Neural cell (in vitro differentiated cells): ENCODE measurements at regions not wholly inside any gene's neighbourhood (a gene's known extent, or its start where the extent isn't known, plus 50 kb on each side); places are given as distances from the start of the nearest gene placed in this dataset.

Source experiments
- H2AFZ ChIP-seq: fragments of 200-600, 300-800 bp; sonication (generic), shearing (Covaris generic); 2 replicates; pipeline ENCODE4 v1.6.0; 2014; ENCODE audit warnings: low read depth, mild to moderate bottlenecking, antibody characterized with exemption, low read length, moderate library complexity
- H3F3A ChIP-seq: fragments of 200-600 bp; shearing (Covaris generic); 2 replicates; pipeline ENCODE4 v1.6.1; 2016; ENCODE audit warnings: mild to moderate bottlenecking, moderate library complexity, mixed read lengths, antibody characterized with exemption, low read length; ENCODE audit not compliant: insufficient read depth, poor library complexity, severe bottlenecking
- H3K27ac ChIP-seq: fragments of 200-600, 300-800 bp; sonication (generic), shearing (Covaris generic); 2 replicates; pipeline ENCODE4 v1.5.1; 2014; ENCODE audit warnings: mild to moderate bottlenecking, low read length, moderate library complexity
- H3K27me3 ChIP-seq: fragments of 300-800, 200-600 bp; sonication (generic), shearing (Covaris generic); 2 replicates; pipeline ENCODE4 v1.6.0; 2014; ENCODE audit warnings: mild to moderate bottlenecking, low read depth, low read length, moderate library complexity; ENCODE audit not compliant: insufficient read depth
- H3K36me3 ChIP-seq: fragments of 300-800, 200-600 bp; sonication (generic), shearing (Covaris generic); 2 replicates; pipeline ENCODE4 v1.5.1; 2014; ENCODE audit warnings: mild to moderate bottlenecking, antibody characterized with exemption, low read length, moderate library complexity; ENCODE audit not compliant: insufficient read depth
- H3K4me2 ChIP-seq: fragments of 300-800, 200-600 bp; sonication (generic), shearing (Covaris generic); 2 replicates; pipeline ENCODE4 v1.6.0; 2014; ENCODE audit warnings: mild to moderate bottlenecking, low read length
- H3K4me3 ChIP-seq: fragments of 300-800, 200-600 bp; sonication (generic), shearing (Covaris generic); 2 replicates; pipeline ENCODE4 v1.5.1; 2014; ENCODE audit warnings: mild to moderate bottlenecking, low read length, moderate library complexity
- H3K79me2 ChIP-seq: fragments of 200-600 bp; shearing (Covaris generic); replicated peaks from 2 replicates; pipeline ENCODE4 v1.6.0; 2014; ENCODE audit warnings: mild to moderate bottlenecking, low read length, moderate library complexity; ENCODE audit not compliant: insufficient read depth
- H3K9ac ChIP-seq: fragments of 300-800, 200-600 bp; sonication (generic), shearing (Covaris generic); 2 replicates; pipeline ENCODE4 v1.6.1; 2016; ENCODE audit warnings: mild to moderate bottlenecking, low read length, mixed read lengths
- H3K9me2 ChIP-seq: fragments of 200-600 bp; shearing (Covaris generic); 2 replicates; pipeline ENCODE4 v1.6.1; 2016; ENCODE audit warnings: mild to moderate bottlenecking, low read length, mixed read lengths; ENCODE audit not compliant: insufficient read depth
- H3K9me3 ChIP-seq: fragments of 200-600, 300-800 bp; sonication (generic), shearing (Covaris generic); 2 replicates; pipeline ENCODE4 v1.6.1; 2016; ENCODE audit warnings: mild to moderate bottlenecking, mixed run types, low read length, moderate library complexity, mixed read lengths
- H4K20me1 ChIP-seq: fragments of 200-600 bp; shearing (Covaris generic); 2 replicates; pipeline ENCODE4 v1.6.1; 2016; ENCODE audit warnings: mild to moderate bottlenecking, mixed run types; ENCODE audit not compliant: insufficient read depth
- CTCF ChIP-seq: fragments of 450-650 bp; IDR thresholded peaks from 2 replicates; pipeline ENCODE4 v1.5.1; 2014; ENCODE audit warnings: antibody characterized with exemption, mild to moderate bottlenecking, moderate library complexity; ENCODE audit not compliant: poor library complexity, severe bottlenecking
- EP300 ChIP-seq: fragments of 450-650 bp; conservative IDR thresholded peaks from 2 replicates; pipeline ENCODE4 v1.6.1; 2014; ENCODE audit warnings: antibody characterized with exemption, mild to moderate bottlenecking, moderate library complexity; ENCODE audit not compliant: poor library complexity, severe bottlenecking
- EZH2 ChIP-seq: fragments of 200-600, 300-800 bp; shearing (Covaris generic), sonication (generic); IDR thresholded peaks from 2 replicates; pipeline ENCODE4 v1.6.1; 2014; ENCODE audit warnings: antibody characterized with exemption, low read length, borderline replicate concordance, mild to moderate bottlenecking; ENCODE audit not compliant: insufficient read depth, poor library complexity, severe bottlenecking
- MXI1 ChIP-seq: fragments of 450-650 bp; conservative IDR thresholded peaks from 2 replicates; pipeline ENCODE4 v1.6.1; 2014; ENCODE audit warnings: antibody characterized with exemption, mild to moderate bottlenecking; ENCODE audit not compliant: poor library complexity, severe bottlenecking
- POLR2AphosphoS5 ChIP-seq: IDR thresholded peaks from 2 replicates; pipeline ENCODE4 v1.6.1; 2012
- RAD21 ChIP-seq: fragments of 450-650 bp; conservative IDR thresholded peaks from 2 replicates; pipeline ENCODE4 v1.6.1; 2014; ENCODE audit warnings: antibody characterized with exemption, mild to moderate bottlenecking, moderate library complexity
- REST ChIP-seq: IDR thresholded peaks from 2 replicates; pipeline ENCODE4 v1.6.1; 2012; ENCODE audit warnings: borderline replicate concordance
- SMC3 ChIP-seq: fragments of 450-650 bp; conservative IDR thresholded peaks from 2 replicates; pipeline ENCODE4 v1.6.1; 2014; ENCODE audit warnings: antibody characterized with exemption, mild to moderate bottlenecking, moderate library complexity; ENCODE audit not compliant: poor library complexity
- TAF1 ChIP-seq: IDR thresholded peaks from 2 replicates; pipeline ENCODE4 v1.6.1; 2012; ENCODE audit warnings: low read depth

GRCh38 chr6:56760842-56761241 is 118.2 kb upstream of the DST start:
- Histone ChIP-seq H3K27ac (no peak overlapping the region), H3K9me2 (no peaks in the 10 kb centered on the region), H3K79me2 (peaks cover 29% of the 10 kb centered on the region), H3K27me3 (no peaks in the 10 kb centered on the region), H3K9me3 (no peaks in the 10 kb centered on the region), H2AFZ (no peak overlapping the region), H3K4me2 (no peak overlapping the region), H3F3A (no peaks in the 10 kb centered on the region), H3K36me3 (no peaks in the 10 kb centered on the region), H3K9ac (no peak overlapping the region), H3K4me3 (no peak overlapping the region), H4K20me1 (peaks cover 3% of the 10 kb centered on the region)
- TF ChIP-seq POLR2AphosphoS5 (no peak), MXI1 (no peak)

- Histone ChIP-seq H2AFZ (no peak overlapping the region), H3K9ac (no peak overlapping the region), H3F3A (no peaks in the 10 kb centered on the region), H3K36me3 (no peaks in the 10 kb centered on the region), H3K9me2 (no peaks in the 10 kb centered on the region), H3K79me2 (peaks cover 36% of the 10 kb centered on the region), H3K9me3 (no peaks in the 10 kb centered on the region), H4K20me1 (peaks cover 3% of the 10 kb centered on the region), H3K4me3 (no peak overlapping the region), H3K27ac (no peak overlapping the region), H3K4me2 (no peak overlapping the region), H3K27me3 (no peaks in the 10 kb centered on the region)
- TF ChIP-seq MXI1 (no peak), EP300 (no peak), SMC3 (no peak), EZH2 (no peak), CTCF (no peak), POLR2AphosphoS5 (no peak)
Measured at GRCh38 chr6:56759521-56759920, 116.8 kb upstream of the DST start.

- Histone ChIP-seq H3K27me3 (no peaks in the 10 kb centered on the region), H3K79me2 (peaks cover 34% of the 10 kb centered on the region), H3K9me2 (no peaks in the 10 kb centered on the region), H3K27ac (no peak overlapping the region), H3F3A (no peaks in the 10 kb centered on the region), H2AFZ (no peak overlapping the region), H4K20me1 (peaks cover 3% of the 10 kb centered on the region), H3K9ac (no peak overlapping the region), H3K9me3 (no peaks in the 10 kb centered on the region), H3K36me3 (no peaks in the 10 kb centered on the region), H3K4me2 (no peak overlapping the region), H3K4me3 (no peak overlapping the region)
- TF ChIP-seq CTCF (no peak), EP300 (no peak), MXI1 (no peak), RAD21 (no peak), POLR2AphosphoS5 (no peak), EZH2 (no peak), TAF1 (no peak), REST (no peak)
Measured at GRCh38 chr6:56758553-56758952, 115.9 kb upstream of the DST start.
